MM.1S (cell line): ENCODE measurements at regions not wholly inside any gene's neighbourhood (a gene's known extent, or its start where the extent isn't known, plus 50 kb on each side); places are given as distances from the start of the nearest gene placed in this dataset.

ENCODE experiments used
- EZH2 ChIP-seq: fragments of 300-600 bp; sonication (generic); optimal IDR thresholded peaks from 2 replicates; pipeline ENCODE3; 2017; ENCODE audit warnings: low read depth, mild to moderate bottlenecking, antibody characterized with exemption, low read length, mixed read lengths
- TF ChIP-seq, protein P1 (sequence below): fragments of 300-600 bp; sonication (generic); IDR thresholded peaks from 2 replicates; pipeline ENCODE4 v1.5.1; 2016; ENCODE audit warnings: antibody characterized with exemption, low read length, mixed read lengths

DNA sequence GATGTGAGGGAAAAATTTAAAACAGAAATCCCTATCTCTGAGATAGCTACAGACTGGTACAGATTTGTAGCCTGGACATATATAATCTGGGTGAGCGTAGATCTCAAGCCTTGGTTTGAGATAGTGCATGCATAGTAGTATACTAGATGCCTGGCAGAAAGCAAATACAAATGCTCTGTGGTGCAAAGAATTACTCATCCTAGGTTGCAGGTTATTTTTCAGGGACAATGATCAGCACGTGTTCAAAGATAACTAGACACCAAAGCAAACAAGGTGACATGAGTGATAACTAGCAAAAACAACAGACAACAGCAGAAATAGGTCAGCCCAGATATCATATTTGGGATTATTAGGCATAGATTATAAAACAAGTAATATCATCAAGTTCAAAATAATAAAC, 292.5 kb downstream of the HLX start:
- TF ChIP-seq, protein P1, sequence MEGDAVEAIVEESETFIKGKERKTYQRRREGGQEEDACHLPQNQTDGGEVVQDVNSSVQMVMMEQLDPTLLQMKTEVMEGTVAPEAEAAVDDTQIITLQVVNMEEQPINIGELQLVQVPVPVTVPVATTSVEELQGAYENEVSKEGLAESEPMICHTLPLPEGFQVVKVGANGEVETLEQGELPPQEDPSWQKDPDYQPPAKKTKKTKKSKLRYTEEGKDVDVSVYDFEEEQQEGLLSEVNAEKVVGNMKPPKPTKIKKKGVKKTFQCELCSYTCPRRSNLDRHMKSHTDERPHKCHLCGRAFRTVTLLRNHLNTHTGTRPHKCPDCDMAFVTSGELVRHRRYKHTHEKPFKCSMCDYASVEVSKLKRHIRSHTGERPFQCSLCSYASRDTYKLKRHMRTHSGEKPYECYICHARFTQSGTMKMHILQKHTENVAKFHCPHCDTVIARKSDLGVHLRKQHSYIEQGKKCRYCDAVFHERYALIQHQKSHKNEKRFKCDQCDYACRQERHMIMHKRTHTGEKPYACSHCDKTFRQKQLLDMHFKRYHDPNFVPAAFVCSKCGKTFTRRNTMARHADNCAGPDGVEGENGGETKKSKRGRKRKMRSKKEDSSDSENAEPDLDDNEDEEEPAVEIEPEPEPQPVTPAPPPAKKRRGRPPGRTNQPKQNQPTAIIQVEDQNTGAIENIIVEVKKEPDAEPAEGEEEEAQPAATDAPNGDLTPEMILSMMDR = no peak
- TF ChIP-seq EZH2 = no peak
